B cell (primary cell): ENCODE measurements at regions not wholly inside any gene's neighbourhood (a gene's known extent, or its start where the extent isn't known, plus 50 kb on each side); places are given as distances from the start of the nearest gene placed in this dataset.

Experiments
- ATAC-seq: fragments of 200-7000 bp; cut with Tn5 transposase; one replicate; pipeline ENCODE4 v1.10.0; 2021; ENCODE audit warnings: low read depth, mild to moderate bottlenecking, moderate number of reproducible peaks, moderate library complexity
- CTCF ChIA-PET: fragments of 350-600 bp; sonication (Branson Sonifier 250); formaldehyde crosslinking; loops from one replicate; lab custom pipeline; 2021; ENCODE audit warnings: antibody characterized with exemption, inconsistent platforms; lab: Charles Lee
- POLR2A ChIA-PET: fragments of 350-600 bp; sonication (Branson Sonifier 250); formaldehyde crosslinking; loops from one replicate; lab custom pipeline; 2021; ENCODE audit warnings: antibody characterized with exemption; lab: Charles Lee
- DNase-seq: peaks from one replicate; pipeline ENCODE4 v3.0.0; 2013
- H2AFZ ChIP-seq: 2 replicates; pipeline ENCODE4 v1.6.1; 2012; ENCODE audit warnings: mild to moderate bottlenecking, low read depth, low read length; ENCODE audit not compliant: insufficient read depth, poor library complexity, severe bottlenecking
- H3K27ac ChIP-seq, 2 donors: 1 replicate in 1 of 2; 2 replicates in 1 of 2; pipeline ENCODE4 v1.5.1; 2012 to 2013; ENCODE audit warnings: low read length in 2 of 2, mild to moderate bottlenecking in 2 of 2, moderate library complexity in 1 of 2
- H3K27me3 ChIP-seq, 4 experiments: fragments of 200-600 bp in 1 of 4; sonication (generic) in 1 of 4; replicated peaks in 1 of 4; 1 replicate in 2 of 4; 2 replicates in 2 of 4; pipeline versions ENCODE4 v1.6.1 to v1.7.0; 2013 to 2016; ENCODE audit warnings: low read length in 3 of 4, mild to moderate bottlenecking in 2 of 4, mixed read lengths in 1 of 4, moderate library complexity in 1 of 4; ENCODE audit not compliant: insufficient read depth in 4 of 4, control insufficient read depth in 3 of 4; ENCODE audit errors: control extremely low read depth in 1 of 4
- H3K36me3 ChIP-seq, 2 experiments: replicated peaks in 1 of 2; 1 replicate in 1 of 2; 2 replicates in 1 of 2; pipeline versions ENCODE4 v1.6.1 to v1.7.1; 2013; ENCODE audit warnings: low read length in 1 of 2; ENCODE audit not compliant: insufficient read depth in 2 of 2, control insufficient read depth in 1 of 2; ENCODE audit errors: control extremely low read depth in 1 of 2, extremely low read depth in 1 of 2
- H3K4me1 ChIP-seq, 2 donors: fragments of 200-600 bp in 1 of 2; sonication (generic) in 1 of 2; 1 replicate in 1 of 2; 2 replicates in 1 of 2; pipeline versions ENCODE4 v1.5.1 to v1.6.1; 2013 to 2017; ENCODE audit warnings: low read length in 2 of 2; ENCODE audit not compliant: control insufficient read depth in 2 of 2, insufficient read depth in 2 of 2
- H3K4me2 ChIP-seq: replicated peaks from 2 replicates; pipeline ENCODE3; 2012; ENCODE audit warnings: mild to moderate bottlenecking, low read depth, low read length; ENCODE audit not compliant: poor library complexity, severe bottlenecking
- H3K4me3 ChIP-seq, 5 experiments: fragments of 200-600 bp in 1 of 5; sonication (generic) in 1 of 5; 1 replicate in 3 of 5; 2 replicates in 2 of 5; pipeline versions ENCODE4 v1.5.1 to v1.7.0; 2011 to 2016; ENCODE audit warnings: low read length in 4 of 5, mild to moderate bottlenecking in 4 of 5, low read depth in 2 of 5, control low read depth in 1 of 5, moderate library complexity in 1 of 5; ENCODE audit not compliant: insufficient read depth in 1 of 5; ENCODE audit errors: control extremely low read depth in 1 of 5, extremely low read depth in 1 of 5
- H3K79me2 ChIP-seq: fragments of 200-600 bp; sonication (generic); one replicate; pipeline ENCODE4 v1.6.0; 2016; ENCODE audit warnings: low read length; ENCODE audit not compliant: control insufficient read depth, insufficient read depth
- H3K9ac ChIP-seq: fragments of 200-600 bp; sonication (generic); 2 replicates; pipeline ENCODE4 v1.6.1; 2017; ENCODE audit warnings: mild to moderate bottlenecking, low read length, moderate library complexity
- H3K9me3 ChIP-seq, 3 donors: one replicate each; pipeline versions ENCODE4 v1.6.1 to v1.7.1; 2013; ENCODE audit warnings: low read length in 2 of 3; ENCODE audit not compliant: control insufficient read depth in 2 of 3, insufficient read depth in 1 of 3; ENCODE audit errors: control extremely low read depth in 1 of 3
- H4K20me1 ChIP-seq: 2 replicates; pipeline ENCODE4 v1.6.0; 2012; ENCODE audit warnings: mild to moderate bottlenecking, low read length; ENCODE audit not compliant: insufficient read depth, control insufficient read depth, poor library complexity, severe bottlenecking
- H3K27ac Mint-ChIP-seq: one replicate; pipeline ENCODE4 v1.8.0; 2021; ENCODE audit warnings: mixed read lengths
- H3K27me3 Mint-ChIP-seq: one replicate; pipeline ENCODE4 v1.8.0; 2021; ENCODE audit warnings: mixed read lengths
- H3K4me1 Mint-ChIP-seq: one replicate; pipeline ENCODE4 v1.8.0; 2021; ENCODE audit warnings: mixed read lengths
- H3K4me3 Mint-ChIP-seq: one replicate; pipeline ENCODE4 v1.8.0; 2021; ENCODE audit warnings: mixed read lengths
- H3K9me3 Mint-ChIP-seq: one replicate; pipeline ENCODE4 v1.8.0; 2022; ENCODE audit warnings: mixed read lengths; ENCODE audit not compliant: insufficient read depth
- CTCF ChIP-seq: fragments of 200-600 bp; IDR thresholded peaks from one replicate; pipeline ENCODE4 v1.8.0; 2022; ENCODE audit warnings: antibody characterized with exemption, mild to moderate bottlenecking
- EZH2 ChIP-seq: IDR thresholded peaks from 2 replicates; pipeline ENCODE4 v1.6.1; 2012; ENCODE audit warnings: borderline replicate concordance, low read depth, mild to moderate bottlenecking, moderate library complexity, low read length; ENCODE audit not compliant: insufficient read depth, poor library complexity, severe bottlenecking
- WGBS: methylation state at CpG from one replicate; pipeline ENCODE4 v1.1.5; 2013; ENCODE audit warnings: missing lambda C conversion rate; ENCODE audit not compliant: insufficient coverage; 5-methylcytosine and 5-hydroxymethylcytosine counted together
- intact Hi-C: fragments of 100-400 bp; cut with micrococcal nuclease; formaldehyde crosslinking; loops from one replicate; pipeline ENCODE4 v1.10.0; 2022

DNA sequence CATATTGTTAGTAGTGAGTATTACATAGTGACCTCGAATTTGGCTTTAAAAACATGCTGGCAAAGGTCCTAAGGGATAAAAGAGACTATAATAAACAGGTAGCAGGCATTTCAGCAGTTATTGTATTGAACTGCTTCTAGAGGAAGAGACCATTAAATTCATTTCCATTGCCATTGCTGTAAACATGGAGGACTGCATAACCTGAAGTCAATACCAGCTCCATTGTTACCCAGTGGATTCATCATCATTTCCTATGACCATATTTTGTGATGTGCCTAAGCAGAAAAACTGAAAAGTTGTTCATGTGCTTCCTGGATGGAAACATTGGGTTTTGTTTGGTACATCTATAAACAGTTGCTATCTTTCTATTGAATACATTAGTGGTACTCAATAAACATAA is 482.5 kb upstream of the UBE2E2 start:
- Histone ChIP-seq H3K36me3 (no peaks in the 10 kb centered on the region), H3K79me2 (no peaks in the 10 kb centered on the region), H3K9me3 (no peaks in the 10 kb centered on the region), H3K9ac (no peak overlapping the region), H3K27me3 (no peaks in the 10 kb centered on the region), H3K27ac (no peak overlapping the region), H3K4me1 (no peaks in the 10 kb centered on the region), H3K4me2 (no peak overlapping the region), H2AFZ (no peak overlapping the region), H4K20me1 (no peaks in the 10 kb centered on the region), H3K4me3 (no peak overlapping the region)
- Mint-ChIP-seq H3K9me3 (peaks cover 2% of the 10 kb centered on the region), H3K27me3 (no peaks in the 10 kb centered on the region), H3K4me3 (no peak overlapping the region), H3K27ac (no peak overlapping the region), H3K4me1 (no peaks in the 10 kb centered on the region)
- intact Hi-C loops = no loop called here
- POLR2A ChIA-PET = no interaction called here
- DNase-seq (no peak), ATAC-seq (no peak)
- CTCF ChIA-PET = no interaction called here
- TF ChIP-seq CTCF (no peak), EZH2 (no peak)
- no CpG with 5 or more reads among the region's 1 CpG for WGBS

- H3K36me3 ChIP-seq = no peaks in the 10 kb centered on the region
- H3K27me3 Mint-ChIP-seq = no peaks in the 10 kb centered on the region
- TF ChIP-seq EZH2 = no peak
- TF ChIP-seq CTCF = no peak
- H3K9me3 ChIP-seq = no peaks in the 10 kb centered on the region
- H3K79me2 ChIP-seq = no peaks in the 10 kb centered on the region
- H2AFZ ChIP-seq = no peak overlapping the region
- H3K9me3 Mint-ChIP-seq = no peaks in the 10 kb centered on the region
- no peaks in the 10 kb centered on the region for H3K4me1 Mint-ChIP-seq
- no peaks in the 10 kb centered on the region for H3K4me1 ChIP-seq
- H3K4me2 ChIP-seq = no peak overlapping the region
- H3K9ac ChIP-seq = no peak overlapping the region
- ChIA-PET CTCF (no interaction called here), POLR2A (no interaction called here)
- H3K27ac ChIP-seq = no peak overlapping the region
- ATAC-seq (no peak), DNase-seq (no peak)
- H4K20me1 ChIP-seq = no peaks in the 10 kb centered on the region
- H3K27ac Mint-ChIP-seq = no peak overlapping the region
- intact Hi-C loops = no loop called here
- no peak overlapping the region for H3K4me3 ChIP-seq
- no peak overlapping the region for H3K4me3 Mint-ChIP-seq
- H3K27me3 ChIP-seq = no peaks in the 10 kb centered on the region
These were observed 478.7 kb upstream of the UBE2E2 start for GRCh38 chr3:22724420-22724819.
